ENCODE measurements at regions not wholly inside any gene's neighbourhood (a gene's known extent, or its start where the extent isn't known, plus 50 kb on each side); places are given as distances from the start of the nearest gene placed in this dataset.

DNA sequence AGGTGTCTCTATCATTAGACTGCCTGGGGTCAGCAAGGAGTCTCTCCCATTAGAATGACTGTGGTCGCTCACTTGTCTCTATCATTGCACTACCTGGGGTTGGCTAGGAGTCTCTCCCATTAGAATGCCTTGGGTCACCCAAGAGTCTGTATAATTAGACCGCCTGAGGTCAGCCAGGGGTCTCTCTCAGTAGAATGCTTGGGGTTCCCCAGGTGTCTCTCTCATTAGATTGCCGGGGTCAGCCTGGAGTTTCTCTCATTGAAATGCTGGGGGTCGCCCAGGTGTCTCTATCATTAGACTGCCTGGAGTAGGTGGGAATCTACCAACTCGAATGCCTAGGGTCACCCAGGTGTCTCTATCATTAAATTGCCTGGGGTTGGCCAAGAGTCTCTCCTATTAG lies 2231.6 kb downstream of the TP53TG3F start:
- H3K4me1 Mint-ChIP-seq: no peaks in the 10 kb centered on the region
- no peaks in the 10 kb centered on the region for H3K36me3 Mint-ChIP-seq (ENCODE audit: low read depth)
- no peak overlapping the region for H3K27ac Mint-ChIP-seq
- H3K9me3 Mint-ChIP-seq: peaks cover 88% of the 10 kb centered on the region
- TF ChIP-seq, protein P1, sequence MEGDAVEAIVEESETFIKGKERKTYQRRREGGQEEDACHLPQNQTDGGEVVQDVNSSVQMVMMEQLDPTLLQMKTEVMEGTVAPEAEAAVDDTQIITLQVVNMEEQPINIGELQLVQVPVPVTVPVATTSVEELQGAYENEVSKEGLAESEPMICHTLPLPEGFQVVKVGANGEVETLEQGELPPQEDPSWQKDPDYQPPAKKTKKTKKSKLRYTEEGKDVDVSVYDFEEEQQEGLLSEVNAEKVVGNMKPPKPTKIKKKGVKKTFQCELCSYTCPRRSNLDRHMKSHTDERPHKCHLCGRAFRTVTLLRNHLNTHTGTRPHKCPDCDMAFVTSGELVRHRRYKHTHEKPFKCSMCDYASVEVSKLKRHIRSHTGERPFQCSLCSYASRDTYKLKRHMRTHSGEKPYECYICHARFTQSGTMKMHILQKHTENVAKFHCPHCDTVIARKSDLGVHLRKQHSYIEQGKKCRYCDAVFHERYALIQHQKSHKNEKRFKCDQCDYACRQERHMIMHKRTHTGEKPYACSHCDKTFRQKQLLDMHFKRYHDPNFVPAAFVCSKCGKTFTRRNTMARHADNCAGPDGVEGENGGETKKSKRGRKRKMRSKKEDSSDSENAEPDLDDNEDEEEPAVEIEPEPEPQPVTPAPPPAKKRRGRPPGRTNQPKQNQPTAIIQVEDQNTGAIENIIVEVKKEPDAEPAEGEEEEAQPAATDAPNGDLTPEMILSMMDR (IDR thresholded peaks at IDR 0.05; ENCODE audit: unreplicated experiment in 3 of 3): no peak
- H3K27me3 Mint-ChIP-seq (ENCODE audit: low read depth): no peaks in the 10 kb centered on the region
- H3K4me3 Mint-ChIP-seq: no peak overlapping the region

DNA sequence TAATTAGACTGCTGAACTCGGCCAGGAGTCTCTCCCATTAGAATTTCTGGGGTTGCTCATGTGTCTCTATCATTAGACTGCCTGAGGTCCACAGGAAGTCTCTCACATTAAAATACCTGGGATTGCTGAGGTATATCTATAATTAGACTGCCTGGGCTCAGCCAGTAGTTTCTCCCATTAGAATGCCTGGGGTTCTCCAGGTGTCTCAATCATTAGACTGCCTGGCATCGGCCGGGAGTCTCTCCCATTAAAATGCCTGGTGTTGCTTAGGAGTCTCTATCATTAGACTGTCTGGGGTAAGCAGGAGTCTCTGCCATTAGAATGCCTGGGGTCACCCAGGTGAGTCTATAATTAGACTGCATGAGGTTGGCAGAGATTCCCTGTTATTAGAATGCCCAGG lies 2233.4 kb downstream of the TP53TG3F start:
- no peaks in the 10 kb centered on the region for H3K36me3 Mint-ChIP-seq (ENCODE audit: low read depth)
- no peak overlapping the region for H3K27ac Mint-ChIP-seq
- H3K27me3 Mint-ChIP-seq (ENCODE audit: low read depth): no peaks in the 10 kb centered on the region
- no peaks in the 10 kb centered on the region for H3K4me1 Mint-ChIP-seq
- peaks cover 73% of the 10 kb centered on the region for H3K9me3 Mint-ChIP-seq
- H3K4me3 Mint-ChIP-seq: no peak overlapping the region
- TF ChIP-seq, protein P1 (IDR thresholded peaks at IDR 0.05; ENCODE audit: unreplicated experiment in 3 of 3): no peak

DNA sequence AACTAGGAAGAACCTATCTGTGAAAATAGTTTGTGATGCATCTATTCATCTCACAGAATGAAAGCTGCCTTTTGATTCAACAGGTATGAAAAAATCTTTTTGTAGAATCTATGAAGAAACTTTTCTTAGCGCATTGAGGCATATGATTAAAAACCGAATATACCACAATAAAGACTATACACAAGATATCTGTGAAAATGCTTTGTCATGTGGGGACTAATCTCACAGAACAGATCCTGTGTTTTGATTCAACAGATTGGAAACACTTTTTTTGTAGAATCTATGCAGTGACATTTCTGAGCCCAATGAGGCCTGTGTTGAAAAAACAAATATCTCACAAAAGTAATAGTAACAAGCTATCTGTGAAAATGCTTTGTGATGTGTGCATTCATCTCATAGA lies 2247.5 kb downstream of the TP53TG3F start:
- no peaks in the 10 kb centered on the region for H3K4me1 Mint-ChIP-seq
- H3K9me3 Mint-ChIP-seq: peaks cover 18% of the 10 kb centered on the region
- no peaks in the 10 kb centered on the region for H3K27me3 Mint-ChIP-seq (ENCODE audit: low read depth)
- TF ChIP-seq, protein P1 (IDR thresholded peaks at IDR 0.05; ENCODE audit: unreplicated experiment in 3 of 3): no peak
- no peak overlapping the region for H3K4me3 Mint-ChIP-seq
- no peaks in the 10 kb centered on the region for H3K36me3 Mint-ChIP-seq (ENCODE audit: low read depth)
- no peak overlapping the region for H3K27ac Mint-ChIP-seq

DNA sequence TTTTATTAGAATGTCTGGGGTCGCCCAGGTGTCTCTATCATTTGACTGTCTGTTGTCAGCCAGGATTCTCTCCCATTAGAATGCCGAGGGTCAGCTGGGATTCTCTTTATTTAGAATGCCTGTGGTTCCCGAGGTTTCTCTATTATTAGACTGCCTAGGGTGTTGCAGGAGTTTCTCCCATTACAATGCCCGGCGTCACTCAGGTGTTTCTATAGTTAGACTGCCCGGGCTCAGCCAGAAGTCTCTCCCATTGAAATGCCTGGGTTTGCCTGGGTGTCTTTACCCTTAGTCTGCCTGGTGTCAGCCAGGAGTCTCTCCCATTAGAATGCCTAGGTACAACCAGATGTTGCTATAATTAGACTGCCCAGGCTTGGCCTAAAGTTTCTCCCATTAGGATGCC lies 2252.0 kb downstream of the TP53TG3F start:
- H3K36me3 Mint-ChIP-seq (ENCODE audit: low read depth): no peaks in the 10 kb centered on the region
- peaks cover 34% of the 10 kb centered on the region for H3K9me3 Mint-ChIP-seq
- H3K27ac Mint-ChIP-seq: no peak overlapping the region
- no peak overlapping the region for H3K4me3 Mint-ChIP-seq
- H3K27me3 Mint-ChIP-seq (ENCODE audit: low read depth): no peaks in the 10 kb centered on the region
- TF ChIP-seq, protein P1 (IDR thresholded peaks at IDR 0.05; ENCODE audit: unreplicated experiment in 3 of 3): no peak
- no peaks in the 10 kb centered on the region for H3K4me1 Mint-ChIP-seq

DNA sequence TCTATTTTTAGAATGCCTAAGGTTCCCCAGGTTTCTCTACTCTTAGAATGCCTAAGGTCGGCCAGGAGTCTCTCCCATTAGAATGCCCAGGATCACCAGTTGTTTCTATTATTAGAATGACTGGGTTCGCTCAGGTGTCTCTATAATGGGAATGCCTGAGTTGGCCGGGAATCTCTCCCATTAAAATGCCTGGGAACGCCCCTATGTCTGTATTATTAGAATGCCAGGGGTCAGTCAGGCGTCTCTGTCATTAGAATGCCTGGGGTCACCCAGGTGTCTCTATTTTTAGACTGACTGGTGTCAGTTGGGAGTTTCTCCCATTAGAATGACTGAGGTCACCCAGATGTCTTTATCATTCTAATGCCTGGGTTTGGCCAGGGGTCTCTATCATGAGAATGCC lies 2252.5 kb downstream of the TP53TG3F start:
- H3K27ac Mint-ChIP-seq: no peak overlapping the region
- no peaks in the 10 kb centered on the region for H3K27me3 Mint-ChIP-seq (ENCODE audit: low read depth)
- H3K9me3 Mint-ChIP-seq: peaks cover 35% of the 10 kb centered on the region
- H3K4me3 Mint-ChIP-seq: no peak overlapping the region
- TF ChIP-seq, protein P1 (IDR thresholded peaks at IDR 0.05; ENCODE audit: unreplicated experiment in 3 of 3): no peak
- no peaks in the 10 kb centered on the region for H3K36me3 Mint-ChIP-seq (ENCODE audit: low read depth)
- H3K4me1 Mint-ChIP-seq: no peaks in the 10 kb centered on the region

DNA sequence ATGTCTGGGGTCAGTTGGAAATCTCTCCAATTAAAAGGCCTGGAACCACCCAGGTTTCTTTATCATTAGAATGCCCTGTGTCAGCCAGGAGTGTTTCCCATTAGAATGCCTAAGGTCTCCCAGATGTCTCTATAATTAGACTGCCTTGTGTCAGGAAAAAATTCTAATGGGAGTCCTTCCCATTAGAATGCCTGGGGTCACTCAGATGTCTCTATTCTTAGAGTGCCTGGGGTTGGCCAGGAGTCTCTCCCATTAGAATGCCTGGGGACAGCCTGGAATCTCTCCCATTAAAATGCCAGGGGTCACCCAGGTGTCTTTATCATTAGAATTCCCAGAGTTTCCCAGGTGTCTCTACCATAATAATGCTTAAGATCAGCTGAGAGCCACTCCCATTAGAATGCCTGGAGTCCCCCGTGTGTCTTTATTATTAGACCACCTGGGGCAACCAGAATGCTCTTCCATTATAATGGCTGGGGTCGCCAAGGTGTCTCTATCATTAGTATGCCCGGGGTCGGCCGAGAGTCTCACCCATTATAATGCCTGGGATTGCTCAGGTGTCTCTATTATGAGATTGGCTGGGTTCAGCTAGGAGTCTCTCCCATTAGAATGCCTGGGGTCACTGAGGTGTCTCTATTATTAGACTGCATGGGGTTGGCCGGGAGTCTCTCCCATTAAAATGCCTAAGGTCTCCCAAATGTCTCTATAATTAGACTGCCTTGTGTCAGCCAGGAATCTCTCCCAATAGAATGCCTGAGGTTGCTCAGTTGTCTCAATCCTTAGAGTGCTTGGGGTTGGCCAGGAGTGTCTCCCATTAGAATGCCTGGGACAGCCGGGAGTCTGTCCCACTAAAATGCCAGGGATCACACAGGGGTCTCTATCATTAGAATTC lies 2254.6 kb downstream of the TP53TG3F start:
- Mint-ChIP-seq H3K27ac (no peak overlapping the region), H3K4me3 (no peak overlapping the region), H3K4me1 (no peaks in the 10 kb centered on the region), H3K27me3 (ENCODE audit: low read depth) (no peaks in the 10 kb centered on the region), H3K9me3 (peaks cover 44% of the 10 kb centered on the region), H3K36me3 (ENCODE audit: low read depth) (no peaks in the 10 kb centered on the region)
- TF ChIP-seq, protein P1 (IDR thresholded peaks at IDR 0.05; ENCODE audit: unreplicated experiment in 3 of 3): no peak

Measured in nephron (organoid).